ENCODE measurements at regions not wholly inside any gene's neighbourhood (a gene's known extent, or its start where the extent isn't known, plus 50 kb on each side); places are given as distances from the start of the nearest gene placed in this dataset.
"Not testable (repeated sequence)": the region's sequence is repeated elsewhere in the genome, so short reads cannot be mapped to it uniquely, and the experiment has no call there.

GRCh38 chr2:210730672-210731071 lies 174.3 kb downstream of the CPS1 start:
- DNase-seq = no peak

GRCh38 chr2:210746826-210747225 lies 190.4 kb downstream of the CPS1 start:
- DNase-seq = not testable (repeated sequence)

DNA sequence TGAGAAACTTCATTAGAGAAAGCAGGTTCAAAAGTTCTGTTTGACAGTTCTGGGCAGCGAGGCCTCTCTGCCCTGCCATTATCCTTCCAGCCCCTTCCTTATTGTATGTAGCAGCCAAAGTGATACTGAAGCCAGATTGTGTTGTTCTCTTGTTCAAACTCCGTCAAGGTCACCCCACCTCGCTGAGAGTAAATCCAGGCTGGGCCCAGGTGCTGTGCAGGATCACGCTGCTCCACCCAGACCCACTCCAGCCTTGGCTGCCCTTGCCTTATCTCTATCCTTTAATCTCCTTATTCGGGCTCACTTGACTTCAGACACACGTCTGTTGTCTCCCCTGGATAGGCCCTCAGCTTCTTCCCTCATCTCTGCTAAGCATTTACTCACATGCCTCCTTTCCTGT lies 196.1 kb downstream of the CPS1 start:
- no peak for DNase-seq

- DNase-seq = no peak
These were observed 197.0 kb downstream of the CPS1 start for GRCh38 chr2:210753386-210753785.

DNA sequence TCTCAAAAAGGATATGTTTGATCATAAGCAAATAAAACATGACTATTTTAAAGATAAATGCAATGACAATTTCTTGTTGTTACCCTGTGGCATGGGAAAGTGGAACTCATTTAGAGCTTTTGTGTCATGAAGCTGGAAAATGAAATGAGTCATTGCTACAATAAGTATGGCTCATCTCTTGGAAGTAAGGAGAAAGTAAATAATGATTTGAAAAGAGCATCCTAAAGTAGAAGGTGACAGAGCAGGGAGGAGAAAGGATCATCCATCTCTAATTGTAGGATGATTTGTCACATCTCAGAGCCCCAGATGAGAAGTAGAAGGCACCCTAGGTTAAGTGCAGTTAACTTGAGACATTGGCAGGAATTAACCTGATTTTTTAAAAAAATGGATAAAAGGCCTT lies 200.5 kb downstream of the CPS1 start:
- no peak for DNase-seq

DNA sequence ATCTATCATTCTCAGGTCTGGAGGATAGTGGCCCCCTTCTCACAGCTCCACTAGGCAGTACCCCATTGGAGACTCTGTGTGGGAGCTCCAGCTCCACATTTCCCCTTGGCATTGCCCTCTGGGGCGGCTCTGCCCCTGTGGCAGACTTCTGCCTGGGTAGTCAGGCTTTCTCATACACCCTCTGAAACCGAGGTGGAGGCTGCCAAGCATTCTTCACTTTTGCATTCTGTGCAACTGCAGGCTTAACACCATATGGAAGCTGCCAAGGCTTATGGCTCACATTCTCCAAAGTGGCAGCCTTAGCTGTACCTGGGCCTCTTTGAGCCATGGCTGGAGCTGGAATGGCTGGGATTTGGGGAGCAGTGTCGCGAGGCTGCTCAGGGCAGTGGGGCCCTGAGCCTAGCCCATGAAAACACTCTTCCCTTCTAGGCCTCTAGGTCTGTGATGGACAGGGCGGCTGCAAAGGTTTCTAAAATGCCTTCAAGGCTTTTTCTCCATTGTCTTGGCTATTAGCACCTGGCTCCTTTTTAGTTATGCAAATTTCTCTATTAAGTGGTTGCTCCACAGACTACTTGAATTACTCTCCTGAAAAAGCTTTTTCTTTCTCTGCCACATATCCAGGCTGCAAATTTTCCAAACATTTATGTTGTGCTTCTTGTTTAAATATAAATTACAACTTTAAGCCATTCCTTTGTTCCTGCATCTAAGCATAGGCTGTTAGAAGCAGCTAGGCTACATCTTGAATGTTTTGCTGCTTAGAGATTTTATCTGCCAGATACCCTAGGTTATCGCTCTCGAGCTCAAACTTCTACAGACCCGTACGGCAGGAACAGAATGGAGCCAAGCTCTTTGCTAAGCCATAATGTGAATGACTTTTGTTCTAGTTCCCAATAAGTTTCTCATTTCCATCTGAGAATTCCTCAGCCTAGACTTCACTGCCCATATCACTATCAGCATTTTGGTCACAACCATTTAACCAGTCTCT lies 206.5 kb downstream of the CPS1 start:
- DNase-seq = no peak

DNA sequence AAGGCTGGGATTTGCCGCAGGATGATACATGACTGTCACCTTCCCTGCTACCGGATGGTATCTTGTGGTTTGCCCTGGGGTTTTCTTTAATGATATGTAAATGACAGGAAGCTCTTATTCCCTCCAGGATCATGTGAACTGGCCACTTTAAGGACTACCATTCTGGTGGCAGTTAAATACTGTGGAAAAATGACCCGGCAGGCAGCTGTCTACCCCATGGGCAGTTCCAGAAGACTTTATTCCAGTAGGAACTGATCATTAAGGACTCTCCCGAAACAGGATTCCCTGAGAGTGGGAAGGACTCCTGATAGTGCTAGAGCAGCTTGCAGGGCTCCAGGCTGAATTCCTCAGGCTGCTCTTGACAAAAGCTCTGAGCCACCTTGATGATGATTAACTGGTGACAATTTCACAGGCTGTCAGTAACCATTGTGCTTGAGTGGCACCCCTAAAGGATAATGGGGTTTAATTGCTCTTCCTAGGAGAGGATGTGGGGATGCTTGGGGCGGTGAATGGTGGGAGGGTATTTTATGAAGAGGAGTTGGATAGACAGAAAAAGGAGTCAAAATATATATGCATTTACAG lies 212.0 kb downstream of the CPS1 start:
- no peak for DNase-seq

- DNase-seq = no peak
These were observed 220.4 kb downstream of the CPS1 start for GRCh38 chr2:210776756-210777155.

DNA sequence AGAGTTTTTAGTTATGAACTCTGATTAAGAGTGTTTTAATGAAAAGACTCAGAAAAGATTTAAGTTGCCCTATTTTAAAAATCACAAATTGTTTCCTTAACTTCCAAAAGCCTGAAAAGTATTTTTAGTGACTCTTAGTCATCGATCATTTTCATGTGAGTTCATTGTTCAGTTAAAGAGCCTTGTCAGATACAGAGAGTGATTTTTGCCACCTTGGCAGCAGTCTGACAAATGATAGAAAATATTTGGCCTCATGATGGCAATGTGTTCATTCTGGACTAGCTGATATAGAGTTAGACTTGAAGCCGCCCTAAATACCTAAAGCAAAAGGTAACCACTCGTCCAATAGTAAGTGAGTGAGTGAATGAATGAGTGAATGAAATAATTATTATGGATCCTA lies 225.8 kb downstream of the CPS1 start:
- no peak for DNase-seq

- DNase-seq = not testable (repeated sequence)
These were observed 231.4 kb downstream of the CPS1 start for GRCh38 chr2:210787831-210788230.

DNA sequence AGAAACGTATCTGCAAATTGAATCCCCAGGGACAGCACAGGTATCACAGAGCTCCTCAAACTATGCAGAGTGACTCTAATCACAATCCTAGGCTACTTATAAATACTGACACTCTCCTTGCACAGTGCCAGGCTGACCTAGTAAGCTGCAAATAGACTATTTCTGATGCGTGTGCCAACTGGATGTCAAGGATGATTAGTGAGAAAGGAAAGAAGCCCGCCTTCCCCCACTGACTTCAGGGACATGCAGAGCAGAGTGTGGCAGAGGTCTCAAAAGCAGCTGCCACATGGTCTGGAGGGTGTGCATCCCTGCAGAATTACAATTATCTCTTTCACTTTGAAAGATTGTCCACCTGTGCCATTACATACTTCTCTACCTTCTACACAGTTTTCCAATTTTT lies 235.6 kb downstream of the CPS1 start:
- DNase-seq = no peak

DNA sequence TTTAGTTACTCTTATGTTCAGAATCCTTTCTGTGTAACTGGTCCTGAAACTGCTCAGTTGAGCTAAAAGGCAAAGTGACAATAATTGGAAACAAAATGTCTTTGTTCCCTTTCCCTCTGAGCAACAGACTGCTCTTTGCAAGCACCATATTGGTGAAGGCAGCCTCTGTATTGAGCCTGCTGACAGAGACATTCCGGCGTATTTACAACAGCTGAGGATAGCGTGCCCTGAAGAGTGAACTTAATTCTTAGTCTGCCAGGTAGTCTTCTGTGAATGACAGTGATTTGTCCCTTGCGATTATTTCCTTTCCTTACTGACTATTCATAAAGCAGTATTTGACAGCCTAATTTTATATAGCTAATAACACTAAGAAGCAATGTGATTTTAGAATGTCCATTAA lies 239.1 kb downstream of the CPS1 start:
- no peak for DNase-seq

DNA sequence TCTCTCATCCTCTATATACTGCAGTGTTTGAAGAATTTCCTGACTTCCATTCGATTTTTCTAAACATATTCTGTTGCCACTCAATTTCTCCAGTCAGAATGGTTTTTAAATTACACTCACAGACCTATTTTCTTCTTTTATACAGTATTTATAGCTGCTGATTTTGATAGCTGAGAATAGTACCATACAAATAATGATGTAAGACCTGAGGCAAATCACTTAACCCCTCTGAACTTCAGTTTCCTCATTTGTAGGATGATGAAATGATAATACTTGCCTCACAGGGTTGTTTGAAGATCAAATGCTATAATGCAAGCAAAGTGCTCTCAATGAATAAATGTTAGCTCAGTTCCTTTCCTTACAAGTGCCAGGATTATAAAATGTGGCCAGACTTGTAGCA lies 241.8 kb downstream of the CPS1 start:
- no peak for DNase-seq

GRCh38 chr2:210814251-210815025 lies 258.0 kb downstream of the CPS1 start:
- DNase-seq = no peak

GRCh38 chr2:210816769-210817168 lies 260.4 kb downstream of the CPS1 start:
- DNase-seq = no peak

DNA sequence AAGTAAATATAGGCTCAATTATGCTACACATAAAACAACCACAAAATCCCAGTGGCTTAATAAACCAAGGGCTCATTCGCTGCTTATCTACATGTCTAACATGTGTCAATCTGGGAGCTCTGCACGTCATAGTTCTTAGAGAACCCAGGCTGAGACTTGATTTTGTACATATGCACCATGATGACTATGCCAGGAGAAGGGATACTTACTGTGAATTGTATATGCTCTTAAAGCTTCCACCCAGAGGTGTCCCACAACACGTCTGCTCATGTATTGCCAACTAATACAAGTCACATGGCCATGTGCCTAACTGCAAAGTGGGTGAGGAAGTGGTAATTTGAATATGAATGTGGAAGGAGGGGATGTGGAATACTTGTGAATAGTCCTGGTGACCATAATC lies 262.1 kb downstream of the CPS1 start:
- DNase-seq = no peak

- no peak for DNase-seq
These were observed 277.0 kb downstream of the CPS1 start for GRCh38 chr2:210833403-210833802.

DNA sequence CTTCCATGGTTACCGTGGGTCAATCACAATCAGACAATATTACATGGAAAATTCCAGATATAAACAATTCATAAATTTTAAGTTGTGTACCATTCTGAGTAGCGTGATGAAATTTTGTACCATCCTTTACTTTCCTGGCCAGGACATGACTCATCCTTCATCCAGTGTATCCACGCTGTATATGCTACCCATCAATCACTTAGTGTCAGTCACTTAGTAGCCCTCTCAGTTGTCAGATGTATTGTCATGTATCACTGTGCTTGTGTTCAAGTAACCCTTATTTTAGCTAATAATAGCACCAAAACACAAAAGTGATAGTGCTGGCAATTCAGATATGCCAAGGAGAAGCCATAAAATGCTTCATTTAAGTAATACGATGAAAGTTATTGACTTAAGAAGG lies 282.6 kb downstream of the CPS1 start:
- DNase-seq = no peak

DNA sequence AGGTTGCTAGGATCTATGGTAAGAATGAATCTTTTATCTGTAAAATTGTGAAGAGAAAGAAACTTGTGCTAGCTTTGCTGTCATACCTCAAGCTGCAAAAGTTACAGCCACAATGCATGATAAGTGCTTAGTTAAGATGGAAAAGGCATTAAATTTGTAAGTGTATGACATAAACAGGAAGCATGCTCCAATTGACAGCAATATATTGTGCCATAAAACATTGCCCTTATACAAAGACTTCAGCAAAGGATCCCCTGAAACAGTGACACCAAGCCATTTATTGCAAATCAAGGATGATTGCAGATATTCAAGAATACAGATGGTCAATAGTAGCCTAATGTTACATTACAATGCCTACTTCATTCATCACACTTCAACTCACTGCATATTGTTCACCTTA lies 283.1 kb downstream of the CPS1 start:
- DNase-seq = no peak

- DNase-seq = no peak
These were observed 286.5 kb downstream of the CPS1 start for GRCh38 chr2:210842896-210843295.

DNA sequence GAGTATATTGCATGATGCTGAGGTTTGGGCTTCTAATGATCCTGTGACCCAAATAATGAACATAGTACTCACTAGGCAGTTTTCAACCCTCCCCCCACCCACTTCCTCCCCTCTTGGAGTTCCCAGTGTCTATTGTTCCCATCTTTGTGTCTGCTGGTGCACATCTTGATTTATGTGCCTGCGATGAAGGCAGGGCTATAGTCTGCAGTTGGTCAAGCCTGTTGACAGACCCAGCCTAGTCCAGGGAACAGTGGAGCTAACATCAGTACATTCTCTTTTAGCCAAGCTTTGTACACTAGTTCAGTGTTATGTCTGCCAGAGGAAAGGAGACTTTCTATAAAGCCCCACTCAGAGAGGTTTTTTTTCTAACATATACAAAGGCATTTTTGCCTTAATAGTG lies 287.6 kb downstream of the CPS1 start:
- no peak for DNase-seq

DNA sequence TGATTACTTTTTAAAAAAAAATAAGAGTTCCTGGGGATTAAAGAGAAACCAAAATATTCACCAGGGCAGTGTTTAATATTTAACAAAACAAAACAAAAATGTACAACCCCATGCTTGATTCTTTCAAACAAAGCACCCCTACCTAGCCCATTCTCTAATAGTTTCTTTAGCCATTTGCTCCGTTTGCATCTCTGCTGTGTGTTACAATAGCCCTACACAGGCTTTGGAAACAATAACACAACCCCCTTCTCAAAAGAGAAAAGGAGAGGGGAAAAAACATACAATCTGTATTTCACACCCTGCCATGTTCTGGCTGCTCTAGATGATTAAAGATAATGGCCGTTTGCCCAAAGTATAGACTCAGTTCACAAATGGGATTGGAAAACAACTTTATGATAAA lies 302.9 kb downstream of the CPS1 start:
- DNase-seq = no peak

DNA sequence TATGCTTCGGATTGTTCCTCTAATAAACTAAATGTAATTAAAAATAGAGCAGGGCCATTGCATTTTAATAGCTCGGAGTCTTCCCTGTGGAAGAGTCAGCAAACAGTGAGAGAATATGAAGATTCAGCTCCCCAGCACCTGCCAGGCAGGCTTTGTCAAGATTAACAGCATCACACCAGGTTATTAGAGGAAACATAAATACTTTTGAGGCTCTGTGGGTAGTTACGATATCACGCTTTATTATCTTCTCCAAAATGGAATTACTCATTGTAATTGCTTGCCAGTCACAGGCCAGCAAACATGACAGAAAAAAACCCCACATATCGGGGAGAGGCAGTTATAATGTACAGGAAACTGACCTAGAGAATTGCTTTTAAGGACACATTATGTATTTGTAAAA lies 303.9 kb downstream of the CPS1 start:
- no peak for DNase-seq
